HEK293 (cell line): ENCODE measurements at regions not wholly inside any gene's neighbourhood (a gene's known extent, or its start where the extent isn't known, plus 50 kb on each side); places are given as distances from the start of the nearest gene placed in this dataset.

Experiments used
- CTCF ChIA-PET: fragments of 350-600 bp; formaldehyde crosslinking; extraction: SDS; loops from one replicate; lab custom pipeline; 2021; ENCODE audit warnings: antibody characterized with exemption; lab: Yijun Ruan, JAX
- POLR2A ChIA-PET: fragments of 300-600 bp; formaldehyde crosslinking; extraction: SDS; loops from one replicate; lab custom pipeline; 2020; ENCODE audit warnings: antibody characterized with exemption, inconsistent platforms; lab: Yijun Ruan, JAX
- H3K27ac ChIP-seq: fragments of 200-500 bp; sonication (Bioruptor generic); 2 replicates; pipeline ENCODE4 v1.5.1; 2014; ENCODE audit warnings: low read depth, low read length, control low read depth, inconsistent platforms; ENCODE audit errors: extremely low read depth
- H3K36me3 ChIP-seq, 2 experiments: fragments of 200-500 bp in 1 of 2; sonication (Bioruptor generic) in 1 of 2; 1 replicate in 1 of 2; 2 replicates in 1 of 2; pipeline ENCODE4 v1.5.1; 2014 to 2017; ENCODE audit warnings: inconsistent platforms in 2 of 2, low read length in 2 of 2; ENCODE audit not compliant: control insufficient read depth in 2 of 2, insufficient read depth in 1 of 2
- H3K4me1 ChIP-seq: fragments of 200-500 bp; sonication (Bioruptor generic); 2 replicates; pipeline ENCODE4 v1.5.1; 2014; ENCODE audit warnings: mild to moderate bottlenecking, low read length, inconsistent platforms; ENCODE audit not compliant: control insufficient read depth, insufficient read depth
- H3K4me3 ChIP-seq: 2 replicates; pipeline ENCODE4 v1.5.1; 2011; ENCODE audit warnings: low read depth, mild to moderate bottlenecking, control low read depth, low read length, moderate library complexity
- H3K9me3 ChIP-seq: fragments of 200-500 bp; sonication (Bioruptor generic); 2 replicates; pipeline ENCODE4 v1.5.1; 2014; ENCODE audit warnings: low read depth, low read length, inconsistent platforms; ENCODE audit not compliant: control insufficient read depth, insufficient read depth
- SP2 ChIP-seq: fragments of 450-650 bp; formaldehyde crosslinking; IDR thresholded peaks from 2 replicates; pipeline ENCODE4 v1.5.1; 2016; ENCODE audit warnings: missing biosample characterization, missing genetic modification characterization
- ZFP37 ChIP-seq: fragments of 450-650 bp; formaldehyde crosslinking; IDR thresholded peaks from 2 replicates; pipeline ENCODE4 v1.5.1; 2016; ENCODE audit warnings: missing biosample characterization, missing genetic modification characterization
- ZNF10 ChIP-seq: fragments of 450-650 bp; formaldehyde crosslinking; IDR thresholded peaks from 2 replicates; pipeline ENCODE4 v1.5.1; 2017; ENCODE audit warnings: missing biosample characterization, missing genetic modification characterization
- ZNF157 ChIP-seq: fragments of 450-650 bp; formaldehyde crosslinking; IDR thresholded peaks from 2 replicates; pipeline ENCODE4 v1.5.1; 2016; ENCODE audit warnings: missing biosample characterization, missing genetic modification characterization
- ZNF324 ChIP-seq: fragments of 450-650 bp; formaldehyde crosslinking; IDR thresholded peaks from 2 replicates; pipeline ENCODE4 v1.5.1; 2016; ENCODE audit warnings: missing biosample characterization, missing genetic modification characterization
- ZNF335 ChIP-seq: fragments of 450-650 bp; formaldehyde crosslinking; conservative IDR thresholded peaks from 2 replicates; pipeline ENCODE4 v1.5.1; 2016; ENCODE audit warnings: missing biosample characterization, missing genetic modification characterization
- ZNF341 ChIP-seq: fragments of 450-650 bp; formaldehyde crosslinking; IDR thresholded peaks from 2 replicates; pipeline ENCODE4; 2016; ENCODE audit warnings: low read depth, missing biosample characterization, missing genetic modification characterization
- ZNF398 ChIP-seq: fragments of 450-650 bp; formaldehyde crosslinking; IDR thresholded peaks from 2 replicates; pipeline ENCODE4 v1.5.1; 2017; ENCODE audit warnings: missing biosample characterization, missing genetic modification characterization
- ZNF473 ChIP-seq: fragments of 450-650 bp; formaldehyde crosslinking; IDR thresholded peaks from 2 replicates; pipeline ENCODE4 v1.5.1; 2017; ENCODE audit warnings: missing biosample characterization, missing genetic modification characterization
- ZNF529 ChIP-seq: fragments of 450-650 bp; formaldehyde crosslinking; IDR thresholded peaks from 2 replicates; pipeline ENCODE4 v1.5.1; 2017; ENCODE audit warnings: missing genetic modification characterization, missing biosample characterization; ENCODE audit not compliant: insufficient replicate concordance
- ZNF544 ChIP-seq: fragments of 450-650 bp; formaldehyde crosslinking; IDR thresholded peaks from 2 replicates; pipeline ENCODE4 v1.5.0; 2017; ENCODE audit warnings: missing biosample characterization, missing genetic modification characterization
- ZNF571 ChIP-seq: fragments of 450-650 bp; formaldehyde crosslinking; IDR thresholded peaks from 2 replicates; pipeline ENCODE4 v1.5.0; 2017; ENCODE audit warnings: missing biosample characterization, missing genetic modification characterization
- ZNF658 ChIP-seq: fragments of 450-650 bp; formaldehyde crosslinking; IDR thresholded peaks from 2 replicates; pipeline ENCODE4; 2016; ENCODE audit warnings: missing biosample characterization, missing genetic modification characterization
- ZNF707 ChIP-seq: fragments of 450-650 bp; formaldehyde crosslinking; IDR thresholded peaks from 2 replicates; pipeline ENCODE4 v1.5.1; 2016; ENCODE audit warnings: missing biosample characterization, missing genetic modification characterization
- TF ChIP-seq, protein P1 (sequence below): fragments of 450-650 bp; formaldehyde crosslinking; IDR thresholded peaks from 2 replicates; pipeline ENCODE4 v1.5.1; 2016; ENCODE audit warnings: missing biosample characterization, missing genetic modification characterization, low read depth

DNA sequence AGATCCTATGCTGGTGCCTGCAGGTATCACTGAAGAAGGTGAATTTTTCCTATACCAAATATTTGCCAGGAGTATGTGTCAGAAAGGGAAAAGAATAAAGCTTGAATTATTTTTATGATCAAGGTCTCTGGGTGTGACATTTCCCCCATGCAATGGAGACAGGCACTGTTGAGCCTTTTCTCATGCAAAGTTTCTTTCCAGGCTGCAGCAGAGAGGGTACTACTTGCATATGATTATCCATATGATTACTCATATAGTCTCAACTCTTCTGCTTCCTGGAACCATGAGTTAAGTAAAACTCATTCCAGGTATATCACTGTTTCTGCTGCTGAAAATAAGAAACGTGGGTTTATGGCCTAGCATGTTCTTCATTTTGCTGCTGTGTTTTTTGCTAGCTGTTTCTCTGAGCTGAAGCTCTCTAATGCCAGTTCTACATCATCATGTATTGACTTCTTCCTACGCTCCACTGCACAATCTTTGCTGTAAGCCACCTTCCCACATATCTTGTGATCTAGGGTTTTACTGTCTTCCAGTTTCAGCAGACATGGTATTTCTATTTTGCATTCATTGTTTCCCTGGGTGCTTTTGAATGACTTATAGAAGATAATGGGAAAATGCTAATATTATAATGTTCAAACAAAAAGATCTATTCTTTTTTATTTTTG is 278.7 kb upstream of the GPC6 start:
- no peaks in the 10 kb centered on the region for H3K36me3 ChIP-seq
- POLR2A ChIA-PET: no interaction called here
- TF ChIP-seq ZNF571 (tag by site-specific recombination) (no peak), ZNF529 (tag by site-specific recombination) (no peak), ZNF398 (no peak), ZNF335 (tag by site-specific recombination) (no peak), ZNF658 (no peak), SP2 (no peak), ZNF473 (no peak), ZNF707 (no peak), ZNF324 (tag by site-specific recombination) (no peak), ZNF157 (tag by site-specific recombination) (no peak)
- TF ChIP-seq, all 188 proteins: peak for 0
- CTCF ChIA-PET: interaction anchor here (0.6 to 0.7 kb wide), 3 partner anchors 287 to 318 kb away, joined by 3 to 5 read pairs (median 4); no protein-coding TSS in a partner anchor
- Histone ChIP-seq H3K27ac (no peak overlapping the region), H3K4me1 (no peaks in the 10 kb centered on the region), H3K9me3 (no peaks in the 10 kb centered on the region), H3K4me3 (no peak overlapping the region)

DNA sequence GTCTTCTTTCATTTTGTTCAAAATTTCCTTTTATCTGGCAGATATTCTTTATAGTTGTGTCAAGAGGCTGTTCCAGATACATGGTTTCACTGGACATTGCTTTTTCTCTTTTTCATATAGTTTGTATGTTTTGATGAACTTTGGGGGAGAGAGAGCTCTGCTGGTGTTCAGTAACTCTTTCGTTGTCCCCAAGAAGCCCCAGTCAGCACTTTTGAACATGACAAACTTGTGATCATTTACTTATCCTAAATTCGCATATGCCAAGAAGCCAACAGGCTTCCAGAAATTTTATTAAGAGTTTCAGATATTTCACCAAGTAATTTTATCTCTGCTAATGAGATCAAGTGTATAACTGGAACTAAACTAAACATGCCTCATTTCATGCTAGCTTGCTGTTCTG is 275.8 kb upstream of the GPC6 start:
- CTCF ChIA-PET: no interaction called here
- POLR2A ChIA-PET: no interaction called here
- TF ChIP-seq ZNF10 (tag by site-specific recombination): no peak

DNA sequence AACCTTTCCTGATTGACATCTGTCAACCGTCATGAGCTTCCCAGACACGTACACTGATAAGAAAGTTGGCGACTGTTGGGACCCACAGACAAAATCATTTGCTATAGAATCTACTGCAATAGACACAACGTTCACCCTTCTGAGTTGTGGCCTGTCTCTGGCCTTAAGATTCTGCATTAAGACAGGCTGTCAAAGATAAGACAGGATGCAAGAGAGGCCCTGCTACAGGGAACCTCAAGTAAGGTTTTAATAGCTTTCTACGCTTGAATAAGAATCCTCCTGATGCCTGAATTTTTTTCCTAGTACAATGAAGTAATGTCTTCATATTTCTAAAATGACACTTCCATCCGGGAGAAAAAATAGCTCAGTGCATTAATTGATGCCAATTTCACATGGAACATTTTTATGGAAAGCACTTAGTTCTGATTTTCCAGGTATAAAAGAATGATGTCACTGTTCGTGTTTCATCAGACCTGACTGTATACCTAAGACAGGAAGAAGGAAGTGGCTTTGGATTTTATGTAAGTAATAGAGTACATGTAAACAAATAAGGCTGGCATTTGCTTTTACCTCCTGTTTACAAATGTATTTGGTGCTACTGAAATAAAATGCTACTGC is 275.2 kb upstream of the GPC6 start:
- Histone ChIP-seq H3K4me3 (no peak overlapping the region), H3K36me3 (no peaks in the 10 kb centered on the region), H3K4me1 (no peaks in the 10 kb centered on the region), H3K27ac (no peak overlapping the region), H3K9me3 (no peaks in the 10 kb centered on the region)
- ChIA-PET POLR2A (no interaction called here), CTCF (interaction anchor here (0.6 kb wide), 1 partner anchor 145 kb away, joined by 3 read pairs; no protein-coding TSS in a partner anchor)
- TF ChIP-seq, protein P1, sequence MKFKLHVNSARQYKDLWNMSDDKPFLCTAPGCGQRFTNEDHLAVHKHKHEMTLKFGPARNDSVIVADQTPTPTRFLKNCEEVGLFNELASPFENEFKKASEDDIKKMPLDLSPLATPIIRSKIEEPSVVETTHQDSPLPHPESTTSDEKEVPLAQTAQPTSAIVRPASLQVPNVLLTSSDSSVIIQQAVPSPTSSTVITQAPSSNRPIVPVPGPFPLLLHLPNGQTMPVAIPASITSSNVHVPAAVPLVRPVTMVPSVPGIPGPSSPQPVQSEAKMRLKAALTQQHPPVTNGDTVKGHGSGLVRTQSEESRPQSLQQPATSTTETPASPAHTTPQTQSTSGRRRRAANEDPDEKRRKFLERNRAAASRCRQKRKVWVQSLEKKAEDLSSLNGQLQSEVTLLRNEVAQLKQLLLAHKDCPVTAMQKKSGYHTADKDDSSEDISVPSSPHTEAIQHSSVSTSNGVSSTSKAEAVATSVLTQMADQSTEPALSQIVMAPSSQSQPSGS (tag by site-specific recombination): peak; percentile 29; the same call in 1 of the 2 replicates
- TF ChIP-seq ZNF544 (tag by site-specific recombination): no peak

More for the DNA sequence above, 275.8 kb upstream of the GPC6 start:
- H3K4me1 ChIP-seq: no peaks in the 10 kb centered on the region
- H3K4me3 ChIP-seq: no peak overlapping the region
- no peaks in the 10 kb centered on the region for H3K9me3 ChIP-seq
- no peaks in the 10 kb centered on the region for H3K36me3 ChIP-seq
- H3K27ac ChIP-seq: no peak overlapping the region

- no peaks in the 10 kb centered on the region for H3K4me1 ChIP-seq
- POLR2A ChIA-PET: no interaction called here
- no peak overlapping the region for H3K4me3 ChIP-seq
- H3K9me3 ChIP-seq: no peaks in the 10 kb centered on the region
- CTCF ChIA-PET: no interaction called here
- H3K27ac ChIP-seq: no peak overlapping the region
- TF ChIP-seq ZNF341: no peak
- no peak for TF ChIP-seq ZFP37 (tag by site-specific recombination)
- no peaks in the 10 kb centered on the region for H3K36me3 ChIP-seq
Measured at GRCh38 chr13:92952161-92952560, 274.4 kb upstream of the GPC6 start.
